A673 (cell line): ENCODE measurements at regions not wholly inside any gene's neighbourhood (a gene's known extent, or its start where the extent isn't known, plus 50 kb on each side); places are given as distances from the start of the nearest gene placed in this dataset.

Experiments used
- BruUV-seq: library from RNA; stranded (reverse); fragments of 400-500 nt; replicated peaks from 2 replicates; lab custom pipeline; 2021; lab: Mats Ljungman, UMichigan
- CTCF ChIA-PET: fragments of 300-600 bp; sonication (Branson Sonifier 250); formaldehyde crosslinking; loops from one replicate; lab custom pipeline; 2022; ENCODE audit warnings: antibody characterized with exemption; lab: Charles Lee
- POLR2A ChIA-PET: fragments of 300-600 bp; sonication (Branson Sonifier 250); formaldehyde crosslinking; loops from one replicate; lab custom pipeline; 2022; ENCODE audit warnings: antibody characterized with exemption; ENCODE audit not compliant: low non-redundant PET; lab: Charles Lee
- DNase-seq: peaks from one replicate; pipeline ENCODE4 v3.0.0-alpha.2; 2015; ENCODE audit warnings: low spot score
- H3K27ac ChIP-seq: fragments of 200-600 bp; sonication (generic); 2 replicates; pipeline ENCODE4 v1.5.1; 2016; ENCODE audit warnings: mixed run types, low read depth, mild to moderate bottlenecking, mixed read lengths, antibody characterized with exemption, low read length; ENCODE audit not compliant: poor library complexity, severe bottlenecking
- H3K27me3 ChIP-seq: fragments of 200-600 bp; sonication (generic); replicated peaks from 2 replicates; pipeline ENCODE4 v1.6.1; 2017; ENCODE audit warnings: mixed run types, low read depth, mild to moderate bottlenecking, mixed read lengths, antibody characterized with exemption, low read length; ENCODE audit not compliant: insufficient read depth, poor library complexity
- H3K36me3 ChIP-seq: fragments of 200-600 bp; sonication (generic); 2 replicates; pipeline ENCODE4 v1.6.1; 2016; ENCODE audit warnings: mixed run types, mild to moderate bottlenecking, mixed read lengths, antibody characterized with exemption, low read length; ENCODE audit not compliant: insufficient read depth, poor library complexity, severe bottlenecking
- H3K4me1 ChIP-seq: fragments of 200-600 bp; sonication (generic); 2 replicates; pipeline ENCODE4 v1.6.1; 2017; ENCODE audit warnings: mixed run types, mild to moderate bottlenecking, mixed read lengths, antibody characterized with exemption, low read length; ENCODE audit not compliant: insufficient read depth, poor library complexity, severe bottlenecking
- H3K4me3 ChIP-seq: fragments of 200-600 bp; sonication (generic); 2 replicates; pipeline ENCODE4 v1.5.1; 2016; ENCODE audit warnings: low read depth, mixed run types, mild to moderate bottlenecking, mixed read lengths, low read length; ENCODE audit not compliant: poor library complexity, severe bottlenecking
- H3K9me3 ChIP-seq: fragments of 200-600 bp; sonication (generic); 2 replicates; pipeline ENCODE4 v1.6.1; 2016; ENCODE audit warnings: mixed run types, low read depth, mild to moderate bottlenecking, mixed read lengths, antibody characterized with exemption, low read length; ENCODE audit not compliant: poor library complexity, severe bottlenecking
- CTCF ChIP-seq: fragments of 300-800, 200-600 bp; sonication (generic); conservative IDR thresholded peaks from 2 replicates; pipeline ENCODE4 v1.5.1; 2017; ENCODE audit warnings: low read depth, mild to moderate bottlenecking, antibody characterized with exemption, low read length, moderate library complexity, mixed read lengths
- EZH2 ChIP-seq: fragments of 200-600 bp; sonication (generic); IDR thresholded peaks from 2 replicates; pipeline ENCODE4 v1.6.1; 2017; ENCODE audit warnings: borderline replicate concordance, low read depth, mild to moderate bottlenecking, mixed read lengths, antibody characterized with exemption, low read length; ENCODE audit not compliant: poor library complexity, severe bottlenecking
- intact Hi-C: fragments of 100-400 bp; cut with micrococcal nuclease; formaldehyde crosslinking; loops from one replicate; pipeline ENCODE4 v1.10.0; 2022; ENCODE audit not compliant: unreplicated experiment

DNA sequence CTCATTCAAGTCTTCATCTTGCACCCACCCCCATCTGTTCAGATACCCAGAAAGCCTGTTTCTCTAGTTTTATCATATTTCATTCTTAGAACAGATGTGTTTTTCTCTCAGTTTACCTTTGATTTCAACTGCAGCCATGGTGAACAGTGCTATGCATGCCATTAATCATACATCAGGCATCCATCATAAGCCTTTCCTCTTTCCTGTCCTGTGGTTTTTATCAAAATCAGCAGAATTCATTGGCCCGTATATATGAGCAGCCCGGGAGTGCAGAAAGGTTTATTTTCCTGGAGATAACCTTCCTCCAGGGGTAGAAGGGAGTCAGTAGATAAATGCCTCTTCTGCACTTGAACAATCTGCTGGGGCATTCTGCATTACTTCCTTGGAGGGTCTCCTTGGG lies 65.7 kb downstream of the IL21 start:
- no peak for TF ChIP-seq CTCF
- TF ChIP-seq EZH2, result no peak
- ChIA-PET CTCF (no interaction called here), POLR2A (no interaction called here)
- H3K27me3 ChIP-seq, result no peaks in the 10 kb centered on the region
- no peak overlapping the region for H3K4me3 ChIP-seq
- H3K27ac ChIP-seq, result no peak overlapping the region
- intact Hi-C loops, result no loop called here
- no peaks in the 10 kb centered on the region for H3K9me3 ChIP-seq
- H3K36me3 ChIP-seq, result no peaks in the 10 kb centered on the region
- DNase-seq, result no peak
- no TSS peak for BruUV-seq
- H3K4me1 ChIP-seq, result no peaks in the 10 kb centered on the region

DNA sequence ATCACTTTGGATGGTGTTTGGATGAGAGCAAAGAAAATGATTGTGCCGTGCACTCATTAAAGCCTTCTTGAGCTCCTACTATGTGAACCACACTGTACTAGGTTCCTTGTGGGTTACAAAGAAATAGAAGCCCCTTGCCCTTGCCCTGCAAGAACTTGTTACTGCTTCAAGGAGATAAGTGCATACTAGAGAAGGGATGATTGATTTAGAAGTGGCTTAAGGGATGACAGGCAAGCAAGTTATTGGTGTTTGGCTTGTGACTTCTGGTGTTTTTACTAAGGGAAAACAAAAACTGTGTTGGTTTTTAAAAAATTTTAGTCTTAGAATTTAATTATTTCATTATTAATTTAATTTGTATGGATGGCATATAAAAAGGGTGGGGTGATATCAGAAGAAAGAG lies 67.4 kb downstream of the IL21 start:
- no peak overlapping the region for H3K4me3 ChIP-seq
- CTCF ChIA-PET, result no interaction called here
- no peaks in the 10 kb centered on the region for H3K9me3 ChIP-seq
- TF ChIP-seq EZH2, result no peak
- no peak for TF ChIP-seq CTCF
- H3K4me1 ChIP-seq, result no peaks in the 10 kb centered on the region
- POLR2A ChIA-PET, result no interaction called here
- intact Hi-C loops, result no loop called here
- H3K27me3 ChIP-seq, result no peaks in the 10 kb centered on the region
- no peaks in the 10 kb centered on the region for H3K36me3 ChIP-seq
- no TSS peak for BruUV-seq
- no peak for DNase-seq
- H3K27ac ChIP-seq, result no peak overlapping the region

GRCh38 chr4:122552898-122553297 lies 68.0 kb downstream of the IL21 start:
- Histone ChIP-seq H3K4me1 (no peaks in the 10 kb centered on the region), H3K27me3 (no peaks in the 10 kb centered on the region), H3K27ac (no peak overlapping the region), H3K4me3 (no peak overlapping the region), H3K9me3 (no peaks in the 10 kb centered on the region), H3K36me3 (no peaks in the 10 kb centered on the region)
- ChIA-PET CTCF (no interaction called here), POLR2A (no interaction called here)
- TF ChIP-seq EZH2, result no peak
- TF ChIP-seq CTCF, result no peak
- no peak for DNase-seq
- BruUV-seq, result no TSS peak
- intact Hi-C loops, result no loop called here
